Stimulated activated CD4-positive, alpha-beta T cell treated with anti-CD3 and anti-CD28 coated beads, Interleukin-1b, Interleukin-23, amount 100 ng/mL, for 48 hours (primary cell): ENCODE measurements at regions not wholly inside any gene's neighbourhood (a gene's known extent, or its start where the extent isn't known, plus 50 kb on each side); places are given as distances from the start of the nearest gene placed in this dataset.
"Not testable (repeated sequence)": the region's sequence is repeated elsewhere in the genome, so short reads cannot be mapped to it uniquely, and the experiment has no call there.

ENCODE experiments used
- DNase-seq: peaks from one replicate; pipeline ENCODE4 v3.0.0-alpha.2; 2020

DNA sequence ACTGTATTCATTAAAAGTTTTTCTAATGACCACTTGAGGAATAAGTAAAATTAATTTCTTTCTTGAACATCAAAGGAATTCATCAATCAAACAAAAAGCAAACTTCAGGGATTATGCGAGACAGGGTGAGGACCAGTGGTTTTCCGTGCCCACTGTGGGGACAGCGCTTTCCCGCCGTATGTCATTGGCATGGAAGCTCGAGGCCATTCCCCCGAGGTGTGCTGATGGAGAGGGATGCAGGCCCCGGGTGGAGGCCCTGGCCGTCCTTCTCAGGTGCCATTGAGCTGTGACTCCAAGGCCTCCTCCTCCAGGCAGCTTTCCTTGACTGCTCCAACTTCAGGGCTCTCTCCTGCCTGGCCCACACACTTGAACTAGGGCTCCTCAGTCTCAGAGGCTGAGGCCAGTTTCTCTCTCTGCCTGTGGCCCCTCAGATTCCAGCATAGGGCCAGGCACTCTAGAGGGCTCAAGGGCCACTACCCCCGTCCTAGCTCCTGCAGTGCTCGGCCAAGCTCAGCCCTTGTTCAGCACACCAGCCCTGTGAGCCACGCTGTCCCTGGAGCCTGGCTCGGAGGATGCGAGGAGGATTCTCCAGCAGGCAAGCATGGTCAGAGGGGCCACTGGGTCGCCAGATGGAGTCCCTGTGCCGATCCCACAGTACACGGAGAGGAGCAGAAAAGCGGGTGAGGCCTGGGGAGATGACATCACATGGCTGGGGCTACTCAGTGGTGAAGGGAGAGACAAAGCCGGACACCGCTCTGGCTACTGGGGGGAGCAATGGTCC lies 248.0 kb upstream of the SGCG start:
- DNase-seq: not testable (repeated sequence)

DNA sequence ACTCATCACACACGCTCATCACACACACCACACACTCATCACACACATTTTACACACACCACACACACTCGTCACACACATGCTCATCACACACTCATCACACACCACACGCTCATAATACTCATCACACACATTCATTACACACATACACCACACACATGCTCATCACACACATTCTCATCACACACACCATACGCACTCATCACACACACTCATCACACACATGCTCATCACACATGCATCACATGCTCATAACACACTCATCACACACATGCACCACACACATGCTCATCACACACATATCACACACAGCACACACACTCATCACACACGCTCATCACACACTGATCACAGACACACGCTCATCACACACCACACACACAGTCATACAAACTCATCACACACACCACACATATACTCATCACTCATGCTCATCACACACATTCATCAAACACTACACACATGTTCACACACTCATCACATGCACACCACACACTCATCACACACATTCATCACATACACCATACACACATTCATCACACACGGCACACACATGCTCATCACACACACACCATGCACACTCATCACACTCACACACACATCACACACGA lies 247.1 kb upstream of the SGCG start:
- no peak for DNase-seq

DNA sequence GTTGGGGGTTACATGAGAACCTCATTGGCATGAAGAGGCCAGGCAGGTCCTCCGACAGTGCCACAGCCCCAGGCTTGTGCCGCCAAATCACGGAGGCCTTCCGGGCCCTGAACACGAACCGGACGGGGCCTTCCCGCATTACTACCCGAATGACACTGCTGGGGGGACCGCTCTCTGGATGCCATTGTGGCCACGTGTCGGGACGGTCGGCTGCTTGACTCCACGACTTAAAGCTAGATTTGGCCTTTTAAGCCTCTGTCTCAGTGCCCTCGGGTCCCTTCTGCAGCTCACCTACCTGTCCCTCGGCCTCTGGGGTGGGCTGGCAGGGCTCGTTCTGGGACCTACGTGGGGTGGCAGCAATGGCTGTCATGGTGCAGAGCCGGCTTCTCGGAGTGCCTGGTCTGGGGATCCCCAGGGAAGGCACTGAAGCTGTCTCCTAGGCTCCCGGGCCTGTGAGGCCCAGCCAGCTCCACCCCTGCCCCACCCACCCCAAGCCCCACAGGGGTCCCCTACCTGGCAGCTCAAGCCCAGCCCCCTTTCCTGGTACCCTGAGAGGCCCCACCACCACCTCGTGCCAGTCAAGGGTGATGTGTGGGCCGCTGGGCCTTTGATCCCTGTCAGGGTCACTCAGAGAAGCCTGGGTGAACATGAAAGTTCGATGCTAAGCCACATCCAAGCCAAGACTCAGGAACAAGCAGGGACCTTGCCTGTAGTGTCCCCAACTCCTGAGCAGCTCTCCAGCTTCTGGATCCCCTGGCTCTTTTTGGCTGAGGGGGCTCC lies 245.8 kb upstream of the SGCG start:
- no peak for DNase-seq

DNA sequence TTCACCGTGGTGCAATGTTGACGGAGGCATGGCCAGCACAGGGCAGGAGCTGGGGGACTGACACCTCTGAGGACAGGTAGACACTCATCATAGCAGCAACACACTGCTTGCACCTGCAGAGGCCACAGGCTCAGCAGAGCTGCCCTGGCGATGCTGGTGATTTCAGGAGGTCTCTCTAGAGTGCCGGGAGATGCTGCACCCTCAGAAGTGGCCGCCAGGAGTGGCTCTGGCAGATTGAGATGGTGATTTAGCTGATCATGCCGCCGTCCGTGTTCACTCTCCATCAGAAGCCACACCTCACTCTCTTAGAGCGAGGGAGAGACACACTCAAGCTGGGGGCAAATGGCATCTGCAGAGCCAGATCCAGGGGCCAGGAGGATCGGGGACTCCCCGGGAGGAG lies 244.6 kb upstream of the SGCG start:
- no peak for DNase-seq

DNA sequence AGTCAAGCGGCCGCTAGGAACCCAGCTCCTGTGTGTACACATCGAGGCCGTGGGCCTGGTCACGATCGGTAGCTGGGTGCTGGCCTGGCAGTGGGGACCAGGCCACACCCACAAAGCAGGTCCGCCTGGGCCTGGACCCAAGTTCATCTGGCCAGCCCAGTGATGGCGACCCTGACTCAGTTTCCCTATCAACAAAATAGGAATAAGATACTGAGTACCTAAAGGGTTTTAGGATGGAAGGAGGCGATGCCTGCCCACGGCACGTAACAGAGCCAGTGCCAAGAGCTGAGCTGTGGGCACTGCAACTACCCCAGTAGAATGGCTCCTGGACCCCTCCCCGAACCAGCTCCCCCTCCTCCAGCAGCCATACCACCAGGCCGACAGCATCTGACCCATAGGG lies 243.5 kb upstream of the SGCG start:
- DNase-seq: no peak

DNA sequence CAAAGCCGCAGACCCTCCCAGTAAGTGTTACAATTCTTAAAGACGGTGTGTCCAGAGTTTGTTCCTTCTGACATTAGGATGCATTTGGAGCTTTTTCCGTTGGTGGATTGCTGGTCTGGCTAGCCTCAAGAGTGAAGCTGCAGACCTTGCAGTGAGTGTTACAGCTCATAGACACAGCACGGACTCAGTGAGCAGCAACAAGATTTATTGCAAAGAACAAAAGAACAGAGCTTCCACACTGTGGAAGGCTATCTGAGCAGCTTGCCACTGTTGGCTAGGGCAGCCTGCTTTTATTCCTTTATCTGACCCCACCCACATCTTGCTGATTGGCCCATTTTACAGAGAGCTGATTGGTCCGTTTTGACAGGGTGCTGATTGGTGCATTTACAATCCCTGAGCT lies 242.8 kb upstream of the SGCG start:
- DNase-seq: no peak

DNA sequence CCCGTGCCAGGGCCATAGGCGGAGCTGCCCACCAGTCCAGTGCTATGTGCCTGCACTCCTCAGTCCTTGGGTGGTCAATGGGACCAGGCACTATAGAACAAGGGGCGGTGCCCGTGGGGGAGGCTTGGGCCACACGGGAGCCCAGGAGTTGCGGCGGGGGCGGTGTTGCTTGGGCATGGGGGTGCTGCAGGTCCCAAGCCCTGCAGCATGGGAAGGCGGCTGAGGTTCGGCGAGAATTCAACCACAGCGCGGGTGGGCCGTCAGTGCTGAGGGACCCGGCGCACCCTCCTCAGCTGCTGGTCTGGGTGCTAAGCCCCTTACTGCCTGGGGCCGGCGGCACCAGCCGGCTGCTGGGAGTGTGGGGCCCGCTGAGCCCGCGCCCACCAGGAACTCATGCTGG lies 242.2 kb upstream of the SGCG start:
- no peak for DNase-seq

DNA sequence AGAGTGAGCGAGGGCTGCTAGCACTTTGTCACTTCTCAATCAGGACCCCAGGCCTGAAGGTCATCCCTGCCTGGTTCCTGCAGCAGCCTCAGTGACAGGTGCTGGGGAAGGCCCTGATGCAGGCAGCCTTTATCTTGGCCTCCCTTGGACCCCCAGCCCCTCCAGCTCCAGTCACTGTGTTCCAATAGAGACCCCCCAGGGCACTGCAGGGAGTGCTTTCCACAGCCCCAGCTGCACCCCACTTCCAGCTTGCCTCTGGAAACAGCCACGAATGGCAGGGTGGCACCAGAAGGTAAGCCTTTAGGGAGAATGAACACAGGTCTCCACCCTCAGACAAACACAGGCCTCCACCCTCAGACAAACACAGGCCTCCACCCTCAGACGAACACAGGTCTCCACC lies 241.6 kb upstream of the SGCG start:
- no peak for DNase-seq

DNA sequence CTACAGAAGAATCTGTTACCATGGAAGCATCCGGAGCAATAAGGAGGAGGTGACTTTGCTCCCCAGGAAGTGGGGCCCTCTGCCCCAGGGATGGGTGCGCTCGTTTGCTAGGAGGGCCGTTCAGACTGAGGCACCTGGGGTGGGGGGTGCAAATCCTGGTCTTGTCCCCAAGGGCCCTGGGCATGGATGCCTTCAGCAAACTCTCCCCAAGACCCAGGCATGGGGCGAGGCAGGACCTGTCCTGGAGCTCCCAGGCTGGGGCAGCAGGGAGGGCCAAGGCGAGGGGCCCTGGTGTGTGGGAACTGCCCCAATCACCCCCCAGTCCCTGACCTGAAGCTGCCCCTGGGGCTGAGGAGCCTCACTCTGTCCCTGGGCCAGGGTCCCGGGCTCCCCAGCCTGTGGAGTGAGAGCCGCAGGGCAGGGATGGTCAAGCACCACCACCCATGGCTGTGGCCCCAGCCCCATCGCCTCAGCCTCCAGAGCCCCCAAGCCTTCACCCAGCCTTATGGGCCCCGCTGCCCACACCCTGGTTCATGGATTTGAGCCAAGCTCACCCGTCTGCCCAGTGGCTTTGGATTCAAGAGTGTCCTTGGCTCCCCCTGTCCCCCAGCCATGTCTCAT lies 240.6 kb upstream of the SGCG start:
- DNase-seq: no peak

DNA sequence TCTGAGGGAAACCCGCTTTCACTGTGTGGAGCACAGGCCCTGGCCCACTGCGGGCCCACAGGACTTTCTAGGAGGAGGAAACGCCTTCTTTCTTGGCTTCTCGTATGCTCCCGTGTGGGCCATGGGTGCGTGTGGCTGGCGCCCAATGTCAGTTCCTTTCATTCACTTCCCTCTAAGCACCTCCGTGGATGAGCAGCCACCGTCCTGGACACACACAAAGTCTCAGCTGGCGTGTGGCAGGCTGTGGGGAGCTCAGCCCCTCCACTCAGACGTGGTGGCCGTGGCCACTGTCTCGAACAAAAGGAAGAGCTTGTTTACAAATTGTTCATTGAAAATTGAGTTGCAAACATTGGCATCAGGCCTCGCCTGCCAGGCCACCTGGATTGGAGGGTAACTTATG lies 240.0 kb upstream of the SGCG start:
- no peak for DNase-seq

DNA sequence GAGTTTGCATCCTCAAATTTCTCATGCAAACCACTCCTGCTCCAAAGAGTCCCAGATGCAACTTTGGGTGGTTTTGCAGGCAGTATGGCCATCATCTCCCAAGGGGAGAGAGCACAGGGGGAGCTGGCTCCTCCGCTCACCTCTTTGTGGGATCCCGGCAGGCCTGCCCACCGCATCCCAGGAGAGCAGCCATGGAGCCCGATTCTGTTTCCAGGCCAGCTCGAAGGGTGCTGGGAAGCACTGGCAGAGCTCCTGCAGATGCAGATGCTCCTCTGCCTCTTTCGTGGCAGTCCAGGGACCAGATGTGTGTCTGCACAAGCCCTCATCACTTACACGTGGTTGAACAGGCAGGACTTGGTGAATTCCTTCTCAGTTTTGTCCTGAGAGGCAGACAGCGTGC lies 239.3 kb upstream of the SGCG start:
- not testable (repeated sequence) for DNase-seq

DNA sequence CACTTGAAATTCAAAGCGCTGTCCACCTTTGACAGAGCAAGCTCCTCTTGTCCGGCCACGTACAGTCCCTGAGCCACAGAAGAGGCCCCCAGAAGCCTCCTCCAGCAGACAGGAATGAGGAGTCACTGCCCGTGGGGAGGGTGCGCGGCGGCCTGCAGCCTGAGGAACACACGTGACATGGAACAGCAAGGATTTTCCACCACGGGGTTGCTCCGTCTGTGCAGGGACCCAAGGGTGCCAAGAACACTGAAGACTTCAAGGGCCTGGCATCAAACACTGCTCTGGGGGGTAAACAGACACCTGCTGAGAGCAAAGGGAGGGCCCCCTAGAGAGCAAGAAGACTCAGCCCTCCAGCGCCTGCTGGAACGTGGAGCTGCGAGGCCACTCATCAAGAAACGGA lies 237.9 kb upstream of the SGCG start:
- not testable (repeated sequence) for DNase-seq

DNA sequence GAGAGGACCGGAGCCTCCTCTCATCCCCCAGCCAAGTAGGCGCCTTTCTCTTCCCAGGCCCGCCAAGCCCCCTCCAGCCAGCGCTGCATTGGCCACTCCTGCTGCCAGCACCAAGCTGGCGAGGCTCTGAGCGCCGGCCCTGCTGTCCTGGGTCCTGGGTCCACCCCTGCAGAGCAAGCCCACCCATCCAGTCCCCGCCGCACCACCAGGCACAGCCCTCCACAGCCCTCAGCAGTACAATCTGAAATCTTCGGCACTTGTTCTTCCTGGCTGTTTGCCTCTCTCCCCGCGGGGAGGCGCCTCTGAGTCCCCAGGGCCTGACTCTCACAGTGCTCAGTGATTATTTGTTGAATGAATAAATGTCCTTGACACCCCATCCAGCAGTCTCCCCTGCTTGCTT lies 236.4 kb upstream of the SGCG start:
- no peak for DNase-seq

DNA sequence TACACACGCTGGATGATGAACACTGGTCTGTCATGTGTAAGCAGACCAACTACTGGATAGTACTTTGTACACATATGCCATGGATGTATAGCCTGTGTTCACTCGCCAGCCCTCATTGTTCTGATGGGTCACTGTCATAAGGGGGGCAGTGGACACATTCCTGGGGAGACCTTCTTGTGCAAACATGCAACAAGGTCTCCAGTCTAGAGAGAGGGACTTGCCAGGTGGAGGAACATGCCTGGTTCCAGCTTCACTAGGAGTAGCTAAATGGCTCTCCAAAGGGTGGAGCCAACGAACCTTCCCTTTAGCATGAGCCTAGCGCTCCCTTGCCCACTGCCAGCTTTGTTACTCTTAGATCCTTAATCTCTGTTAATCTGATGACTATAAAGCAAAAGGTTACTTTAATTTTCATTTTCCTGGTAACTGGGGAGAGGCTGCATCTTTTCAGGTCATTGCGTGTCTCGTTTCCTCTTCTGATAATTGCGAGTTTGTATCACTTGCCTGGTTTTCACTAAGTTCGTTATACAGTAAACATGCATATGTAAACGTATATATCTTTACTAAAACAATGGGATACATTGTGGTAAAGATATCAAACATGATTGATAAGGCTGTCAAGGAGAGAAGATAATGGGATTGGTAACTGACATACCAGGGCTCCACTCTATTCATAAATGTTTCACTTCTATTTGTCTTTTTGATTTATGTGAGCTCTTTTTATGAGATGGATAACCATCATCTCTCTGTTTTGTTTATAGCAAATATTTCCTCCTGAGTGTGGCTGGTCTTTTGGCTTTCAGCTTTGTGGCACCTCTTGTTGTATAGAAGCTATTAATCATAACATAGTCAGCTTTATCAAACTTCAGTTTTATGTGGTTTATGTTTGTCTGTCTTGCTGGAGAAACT lies 235.2 kb upstream of the SGCG start:
- no peak for DNase-seq

DNA sequence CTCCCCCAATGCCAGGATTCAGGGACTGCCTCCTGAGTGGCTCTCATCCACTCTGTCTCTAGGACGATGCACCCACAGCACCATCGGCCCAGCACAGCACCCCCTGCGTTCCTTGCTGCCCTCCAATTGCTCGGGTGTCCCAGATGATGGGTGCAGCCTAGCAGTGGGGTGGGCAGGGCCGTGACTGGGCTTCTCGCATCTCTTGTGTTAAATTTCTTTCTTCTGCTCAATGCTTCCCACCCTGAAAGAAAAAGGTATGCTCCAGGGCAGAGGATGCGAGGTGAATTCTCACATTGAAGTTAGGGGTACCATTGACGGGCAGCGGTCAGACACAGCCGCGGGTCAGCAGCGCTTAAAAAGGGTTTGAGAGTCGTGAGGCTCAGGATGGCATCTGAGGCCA lies 232.4 kb upstream of the SGCG start:
- DNase-seq: no peak

DNA sequence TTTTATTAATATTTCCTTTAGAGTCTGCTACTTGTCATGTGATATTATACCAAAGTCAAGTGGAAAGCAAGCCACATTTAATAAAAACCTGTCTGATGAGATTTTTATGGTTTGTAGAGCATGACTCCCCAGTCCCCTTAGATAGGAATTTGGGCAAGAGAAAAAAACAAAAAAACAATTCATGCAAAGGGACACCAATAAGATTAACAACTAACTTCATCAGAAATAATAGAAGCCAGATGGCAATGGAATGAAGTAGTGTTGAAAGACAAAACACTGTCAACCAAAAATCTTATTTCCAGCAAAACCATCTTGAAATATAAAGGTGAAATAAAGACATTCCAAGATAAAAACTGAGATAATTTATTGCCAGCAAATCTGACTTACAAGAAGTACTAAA lies 228.8 kb upstream of the SGCG start:
- DNase-seq: not testable (repeated sequence)

DNA sequence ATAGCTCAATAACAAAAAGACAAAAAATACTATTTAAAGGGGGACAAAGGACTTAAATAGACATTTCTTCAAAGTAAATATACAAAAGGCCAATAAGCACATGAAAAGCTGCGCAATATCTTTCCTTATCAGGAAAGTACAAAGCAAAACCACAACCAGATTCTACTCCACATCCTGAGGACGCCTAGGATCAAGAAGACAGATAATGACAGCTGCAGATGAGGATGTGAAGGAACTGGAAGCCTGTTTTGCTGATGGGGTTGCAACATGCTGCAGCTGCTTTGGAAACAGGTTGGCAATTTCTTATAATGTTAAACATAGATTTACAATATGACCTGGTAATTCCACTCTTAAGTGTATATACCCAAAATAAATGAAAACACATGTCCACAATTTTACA lies 225.6 kb upstream of the SGCG start:
- not testable (repeated sequence) for DNase-seq

DNA sequence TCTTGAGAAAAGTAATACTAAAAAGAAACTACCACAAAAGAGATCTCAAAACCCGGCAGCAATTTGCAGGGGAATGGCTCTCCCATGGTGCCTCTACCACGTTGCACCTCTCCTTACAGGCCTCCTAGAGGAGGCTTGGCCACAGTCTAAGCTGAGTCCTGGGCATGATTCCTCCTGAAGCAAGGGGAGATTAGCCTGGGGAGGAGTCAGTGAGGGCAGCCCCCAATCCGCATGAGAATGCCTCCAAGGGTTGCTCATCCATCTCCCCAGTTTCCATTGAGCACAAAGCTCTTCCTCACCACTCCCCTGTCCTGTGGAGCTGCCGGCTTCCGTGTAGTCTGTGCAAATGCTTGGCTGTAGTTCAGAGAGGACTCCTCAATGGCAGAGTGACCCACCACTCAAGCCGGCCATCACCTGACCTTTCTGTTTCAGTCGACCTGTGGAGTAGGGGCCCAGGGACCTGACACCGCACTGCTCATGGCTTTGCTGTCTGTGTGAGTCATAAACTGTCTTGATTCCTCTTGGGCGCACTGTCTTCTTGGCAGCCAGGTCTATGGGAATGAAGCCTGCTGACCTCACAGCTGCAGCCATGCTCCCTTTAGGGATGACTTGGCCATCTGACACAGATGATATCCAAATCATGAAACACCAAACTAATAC lies 224.2 kb upstream of the SGCG start:
- not testable (repeated sequence) for DNase-seq

DNA sequence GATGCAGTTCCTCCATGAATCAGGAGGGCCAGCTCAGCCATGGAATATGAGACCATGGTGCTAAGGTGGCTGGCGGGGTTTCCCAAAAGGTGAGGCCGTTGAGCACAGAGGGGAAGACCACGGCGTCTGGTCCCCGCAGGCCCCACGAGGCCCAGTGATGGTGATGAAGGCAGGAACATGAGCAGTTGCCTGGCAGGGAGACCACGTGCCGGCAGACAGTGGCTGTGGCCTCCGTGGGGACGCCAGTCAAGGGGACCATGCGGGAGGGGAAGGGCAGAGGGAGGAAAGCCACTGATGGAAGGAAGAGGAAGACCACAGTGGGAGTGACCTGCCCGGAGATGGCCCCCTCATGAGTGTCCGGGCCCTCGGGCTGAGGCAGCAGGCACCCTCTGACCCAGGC lies 220.9 kb upstream of the SGCG start:
- DNase-seq: not testable (repeated sequence)

DNA sequence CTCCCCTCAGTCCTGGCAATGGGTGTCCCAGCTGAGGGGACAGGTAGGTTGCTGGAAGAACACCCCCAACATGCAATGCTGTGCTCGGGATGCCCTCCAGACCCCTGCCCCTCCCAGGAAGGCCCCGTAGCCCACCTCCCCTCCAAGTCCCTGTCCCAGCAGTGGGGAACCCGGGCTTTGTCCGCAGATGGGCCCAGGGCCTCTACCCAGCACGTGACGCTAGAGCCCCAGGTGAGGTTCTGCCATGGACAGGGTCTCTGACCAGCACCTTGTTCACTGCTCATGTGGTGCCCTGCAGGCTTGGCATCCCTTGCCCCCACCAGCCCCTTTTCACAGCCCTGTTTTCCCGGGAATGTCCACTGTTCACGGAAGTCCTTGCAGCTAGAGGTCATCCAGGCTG lies 220.0 kb upstream of the SGCG start:
- no peak for DNase-seq

DNA sequence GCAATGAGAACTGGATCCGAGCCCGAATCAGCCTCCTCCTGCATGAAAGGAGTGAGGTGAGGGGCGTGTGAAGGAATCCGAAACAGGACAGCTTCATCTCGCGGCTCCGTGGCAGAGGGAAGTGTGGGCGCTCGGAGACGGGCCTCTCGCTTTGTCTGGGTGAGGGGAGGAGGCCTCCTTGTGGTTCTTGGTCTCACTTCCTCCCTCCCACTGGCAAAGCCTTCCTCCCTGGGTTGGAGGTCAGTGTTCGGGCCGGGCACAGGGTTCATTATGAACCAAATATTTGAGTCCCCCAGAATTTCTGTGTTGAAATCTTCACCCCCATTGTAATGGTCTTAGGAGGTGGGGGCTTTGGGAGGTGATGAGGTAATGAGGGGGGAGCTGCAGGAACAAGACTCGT lies 219.4 kb upstream of the SGCG start:
- DNase-seq: not testable (repeated sequence)
